ENCODE measurements at regions not wholly inside any gene's neighbourhood (a gene's known extent, or its start where the extent isn't known, plus 50 kb on each side); places are given as distances from the start of the nearest gene placed in this dataset.
"Not testable (repeated sequence)": the region's sequence is repeated elsewhere in the genome, so short reads cannot be mapped to it uniquely, and the experiment has no call there.

DNA sequence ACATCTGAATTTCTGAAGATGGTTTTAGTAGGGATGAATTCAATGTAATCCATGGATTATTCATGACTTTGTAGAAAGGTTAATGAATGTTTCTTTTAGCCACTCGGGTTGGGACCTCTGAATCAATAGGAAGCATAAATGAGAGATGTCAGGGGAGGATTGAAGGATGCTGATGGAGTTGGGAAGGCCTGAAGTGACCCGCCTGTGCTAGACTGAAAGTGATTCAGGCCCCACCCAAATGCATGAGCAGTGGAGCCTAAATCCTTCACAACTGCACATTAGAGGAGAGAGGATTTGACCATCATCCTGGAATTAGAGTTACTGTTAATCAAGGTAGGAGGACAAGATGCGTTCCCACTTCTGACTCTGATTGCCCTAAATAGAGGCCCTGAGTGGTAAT, 162.2 kb upstream of the PTPN20 start:
- not testable (repeated sequence) for DNase-seq (ENCODE audit: low read depth)

GRCh38 chr10:46749470-46749869, 161.8 kb upstream of the PTPN20 start:
- not testable (repeated sequence) for DNase-seq (ENCODE audit: low read depth)

DNA sequence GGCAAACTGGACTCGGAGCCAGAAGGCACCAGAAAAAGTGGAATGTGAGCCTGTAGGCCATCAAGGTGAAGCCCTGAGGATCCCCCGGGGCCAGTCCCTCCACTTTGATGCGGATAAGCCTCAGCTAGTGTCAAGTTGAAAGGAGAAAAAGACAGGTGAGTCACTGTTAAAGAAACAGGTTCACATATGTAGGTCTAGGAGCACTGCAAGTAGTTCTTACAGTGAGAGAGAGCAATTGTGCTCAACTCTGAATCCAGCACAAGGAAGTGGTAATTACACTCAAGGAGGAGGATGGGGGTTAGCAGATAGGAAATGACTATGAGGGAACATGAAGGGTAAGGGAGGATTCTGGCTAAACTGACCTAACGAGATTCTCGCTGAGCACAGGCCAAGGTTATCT, 157.5 kb upstream of the PTPN20 start:
- DNase-seq (ENCODE audit: low read depth), result not testable (repeated sequence)

DNA sequence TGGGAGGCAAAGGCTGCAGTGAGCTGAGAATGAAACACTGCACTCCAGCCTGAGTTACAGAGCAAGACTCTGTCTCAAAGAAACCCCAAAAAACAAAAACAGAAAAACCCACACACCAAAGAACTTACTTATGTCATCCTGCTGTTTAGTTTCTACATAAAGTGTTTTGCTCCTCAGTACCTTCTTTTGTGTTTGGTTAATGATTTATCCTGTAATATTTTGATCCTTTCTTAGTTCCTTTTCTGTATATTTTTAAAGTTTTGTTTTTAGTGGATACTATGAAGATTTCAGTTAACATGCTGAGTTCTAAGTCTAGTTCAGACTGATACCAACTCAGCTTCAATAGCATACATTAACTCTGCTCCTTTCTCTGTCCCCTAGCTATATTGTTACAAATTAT, 149.8 kb upstream of the PTPN20 start:
- DNase-seq (ENCODE audit: low read depth), result not testable (repeated sequence)

DNA sequence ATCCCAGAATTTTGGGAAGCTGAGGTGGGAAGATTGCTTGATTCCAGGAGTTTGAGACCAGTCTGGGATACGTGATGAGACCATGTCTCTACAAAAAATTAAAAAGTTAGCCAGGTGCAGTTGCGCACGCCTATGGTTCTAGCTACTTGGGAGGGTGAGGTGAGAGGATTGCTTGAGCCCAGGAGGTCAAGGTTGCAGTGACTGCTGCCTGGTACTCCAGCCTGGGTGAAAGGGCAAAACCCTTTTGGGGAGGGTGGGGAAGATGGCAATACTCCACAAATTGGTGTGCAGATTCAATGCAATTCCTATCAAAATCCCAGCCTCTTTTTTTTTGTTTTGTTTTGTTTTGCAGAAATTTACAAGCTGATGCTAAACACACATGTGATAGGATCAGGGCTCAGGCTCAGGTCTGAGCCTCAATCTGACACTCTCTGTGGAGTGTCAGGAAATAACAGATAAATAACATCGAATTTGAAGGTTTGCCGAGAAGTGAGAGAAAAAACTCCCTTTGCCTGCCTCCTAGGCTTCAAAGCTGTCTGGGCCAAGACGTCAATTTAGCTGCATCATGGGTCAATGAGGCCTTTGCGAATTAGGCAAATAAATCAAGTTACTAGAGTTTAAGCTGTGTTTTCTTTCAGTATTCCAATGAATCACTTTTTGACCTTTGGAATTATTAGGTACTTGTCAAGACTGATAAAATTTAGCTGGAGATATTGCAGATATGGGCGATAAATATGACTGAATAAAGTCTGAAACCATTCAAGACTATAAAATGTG, 142.5 kb upstream of the PTPN20 start:
- DNase-seq (ENCODE audit: low read depth), result not testable (repeated sequence)

DNA sequence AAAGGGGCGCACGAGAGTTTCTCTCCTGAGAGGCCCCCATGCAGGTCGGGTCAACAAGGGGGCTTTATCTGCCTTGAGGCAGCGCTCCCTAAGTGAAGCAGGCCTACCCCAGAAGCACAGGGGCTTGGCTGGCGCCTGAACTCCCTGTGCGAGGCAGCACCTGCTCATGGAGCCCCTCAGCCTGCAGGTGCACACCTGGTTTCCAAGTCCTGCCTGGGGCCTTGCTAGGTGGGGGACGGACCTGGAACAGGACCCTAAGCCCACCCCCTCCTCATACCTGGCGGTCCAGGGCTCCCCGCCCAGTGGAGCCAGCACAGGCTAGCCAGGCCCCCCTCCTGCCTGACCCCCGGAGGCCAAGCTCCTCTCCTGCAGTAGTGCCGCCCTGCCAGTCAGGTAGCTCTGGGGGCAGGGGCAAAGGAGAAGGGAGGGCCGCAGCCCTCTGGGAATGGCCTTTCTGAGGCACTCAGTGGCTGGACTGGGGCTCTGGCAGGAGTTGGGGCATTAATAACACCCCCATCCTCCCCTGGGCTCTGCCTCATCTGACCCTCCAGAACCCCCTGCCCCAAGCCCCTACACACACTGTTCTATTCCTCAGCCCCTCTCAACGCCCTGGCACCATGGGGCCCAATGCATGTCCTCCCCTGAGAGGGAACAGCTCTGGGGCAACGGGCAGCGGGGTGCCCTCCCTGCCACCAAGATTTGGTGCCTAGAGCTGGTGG, 137.9 kb upstream of the PTPN20 start:
- DNase-seq (ENCODE audit: low read depth), result not testable (repeated sequence)

DNA sequence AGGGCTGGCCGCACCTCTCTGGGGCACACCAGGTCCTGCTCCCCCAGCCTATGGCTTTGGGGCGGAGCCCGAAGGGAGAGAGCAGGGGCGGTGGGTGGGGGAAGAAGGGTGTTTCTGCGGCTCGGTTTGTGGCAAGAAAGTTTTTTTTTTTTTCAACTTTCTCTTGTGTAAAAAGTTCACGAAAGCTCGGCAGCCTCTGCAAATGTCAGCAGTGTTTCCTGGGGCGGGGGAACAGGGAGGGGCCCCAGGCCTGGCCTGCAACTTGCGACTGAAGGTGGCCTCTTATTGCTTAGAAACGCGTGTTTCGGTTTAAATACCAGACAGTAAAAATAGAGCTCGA, 137.4 kb upstream of the PTPN20 start:
- DNase-seq (ENCODE audit: low read depth), result not testable (repeated sequence)

- not testable (repeated sequence) for DNase-seq (ENCODE audit: low read depth)
These were observed 136.9 kb upstream of the PTPN20 start for GRCh38 chr10:46774366-46774765.

DNA sequence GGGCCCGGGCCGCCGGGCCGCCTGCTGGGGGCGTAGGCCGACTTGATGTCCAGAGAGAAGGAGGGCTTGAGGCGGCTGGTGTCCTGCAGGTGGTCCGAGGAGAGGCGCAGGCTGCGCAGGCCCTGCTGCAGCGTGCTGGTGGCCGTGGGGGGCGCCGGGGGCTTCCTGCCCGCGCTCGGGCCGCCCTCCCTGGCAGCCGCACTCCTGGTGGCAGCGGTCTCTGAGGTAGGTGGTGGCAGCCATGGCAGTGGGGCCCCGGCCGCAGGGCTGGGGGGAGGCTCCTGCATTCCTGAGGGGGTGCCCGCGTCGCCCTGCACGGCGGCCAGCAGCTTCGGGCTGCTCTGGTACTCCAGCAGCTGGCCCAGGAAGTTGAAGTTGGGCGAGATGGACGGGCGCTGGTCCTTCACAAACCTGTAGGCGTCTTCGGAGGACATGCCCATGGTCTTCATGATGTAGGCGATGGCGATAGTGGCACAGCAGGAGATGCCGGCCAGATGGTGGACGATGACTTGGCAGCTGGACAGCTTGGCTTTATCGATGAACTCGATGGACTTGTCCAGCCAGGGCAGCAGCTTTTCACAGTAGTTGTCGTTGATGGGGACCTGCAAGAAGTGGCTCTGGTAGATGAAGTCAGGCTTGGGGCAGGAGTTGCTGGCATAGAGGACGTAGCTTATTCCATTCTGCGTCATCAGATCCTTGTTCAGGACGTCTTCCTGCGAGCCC, 136.1 kb upstream of the PTPN20 start:
- not testable (repeated sequence) for DNase-seq (ENCODE audit: low read depth)

- DNase-seq (ENCODE audit: low read depth), result not testable (repeated sequence)
These were observed 135.6 kb upstream of the PTPN20 start for GRCh38 chr10:46775668-46776059.

GRCh38 chr10:46779571-46779970, 131.7 kb upstream of the PTPN20 start:
- DNase-seq (ENCODE audit: low read depth), result not testable (repeated sequence)

DNA sequence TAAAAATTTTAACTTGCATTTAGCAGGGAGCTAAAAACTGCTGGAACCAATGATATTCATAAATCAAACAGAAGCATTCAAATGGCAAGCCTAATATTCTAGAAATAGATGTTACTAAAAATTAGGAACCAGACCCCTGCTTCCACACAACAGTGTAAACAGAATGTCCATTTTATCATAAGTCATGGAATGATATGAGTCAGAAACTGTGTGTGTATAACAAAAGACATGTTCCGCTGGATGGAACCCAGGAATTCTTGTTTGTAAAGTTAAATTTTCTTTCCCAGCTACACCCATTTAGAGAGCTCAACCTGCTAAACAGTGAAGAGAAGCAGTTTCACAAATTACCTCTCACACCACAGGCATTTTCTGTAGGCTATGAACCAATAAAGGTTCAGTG, 131.1 kb upstream of the PTPN20 start:
- not testable (repeated sequence) for DNase-seq (ENCODE audit: low read depth)

GRCh38 chr10:46781001-46781400, 130.2 kb upstream of the PTPN20 start:
- DNase-seq (ENCODE audit: low read depth), result not testable (repeated sequence)

DNA sequence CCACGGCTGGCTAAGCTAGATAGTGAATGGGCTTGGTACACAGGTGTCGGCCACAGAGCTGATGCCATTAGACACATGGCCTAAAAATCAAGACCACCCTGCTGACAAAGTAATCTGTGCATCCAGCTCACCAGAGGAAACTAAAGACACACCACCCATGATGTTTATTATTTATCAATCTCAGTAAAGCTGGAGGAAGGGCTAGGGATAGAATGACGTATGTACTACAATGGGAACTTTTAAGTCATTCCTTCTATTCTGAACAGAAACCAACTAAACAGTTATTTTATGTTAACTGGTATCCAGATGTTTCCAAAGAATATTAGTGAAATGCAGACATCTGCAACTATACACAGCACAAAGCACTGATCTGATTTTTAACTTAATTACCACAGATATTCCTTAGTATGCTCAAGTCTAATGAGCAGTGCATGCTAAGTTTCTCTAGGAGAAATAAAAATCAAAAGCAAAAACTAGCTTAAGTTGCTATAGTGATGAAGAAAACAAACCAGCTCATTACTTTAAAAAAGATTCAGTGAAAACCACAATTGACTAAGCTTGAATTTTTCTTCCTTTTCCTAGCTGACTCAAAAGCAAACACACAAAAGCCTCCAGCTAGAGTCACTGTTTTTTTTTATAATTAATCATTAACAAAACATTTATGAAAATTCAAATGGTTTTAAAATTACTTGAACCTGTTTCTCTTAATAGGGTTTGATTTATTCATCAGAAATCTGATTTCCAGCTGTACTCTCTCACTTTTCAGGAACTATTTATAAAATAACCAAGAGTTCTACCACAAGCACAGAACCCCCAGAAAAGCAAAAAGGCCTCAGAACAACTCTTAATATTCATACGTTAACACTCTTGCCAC, 129.0 kb upstream of the PTPN20 start:
- DNase-seq (ENCODE audit: low read depth), result not testable (repeated sequence)

- not testable (repeated sequence) for DNase-seq (ENCODE audit: low read depth)
These were observed 126.6 kb upstream of the PTPN20 start for GRCh38 chr10:46784665-46785064.

DNA sequence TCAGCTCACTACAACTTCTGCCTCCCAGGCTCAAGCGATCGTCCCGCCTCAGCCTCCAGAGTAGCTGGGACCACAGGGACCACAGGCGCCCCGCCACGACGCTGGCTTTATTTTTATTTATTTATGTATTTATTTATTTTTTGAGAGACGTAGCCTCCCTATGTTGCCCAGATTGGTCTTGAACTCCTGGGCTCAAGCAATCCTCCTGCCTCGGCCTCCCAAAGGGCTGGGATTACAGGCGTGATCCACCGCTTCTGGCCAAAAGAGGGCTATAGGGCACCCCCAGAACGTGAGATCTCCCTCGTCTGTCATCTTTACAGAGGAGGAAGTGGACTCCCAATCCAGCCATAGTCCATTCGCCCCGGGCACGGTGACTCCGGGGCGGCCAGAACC, 125.1 kb upstream of the PTPN20 start:
- not testable (repeated sequence) for DNase-seq (ENCODE audit: low read depth)

DNA sequence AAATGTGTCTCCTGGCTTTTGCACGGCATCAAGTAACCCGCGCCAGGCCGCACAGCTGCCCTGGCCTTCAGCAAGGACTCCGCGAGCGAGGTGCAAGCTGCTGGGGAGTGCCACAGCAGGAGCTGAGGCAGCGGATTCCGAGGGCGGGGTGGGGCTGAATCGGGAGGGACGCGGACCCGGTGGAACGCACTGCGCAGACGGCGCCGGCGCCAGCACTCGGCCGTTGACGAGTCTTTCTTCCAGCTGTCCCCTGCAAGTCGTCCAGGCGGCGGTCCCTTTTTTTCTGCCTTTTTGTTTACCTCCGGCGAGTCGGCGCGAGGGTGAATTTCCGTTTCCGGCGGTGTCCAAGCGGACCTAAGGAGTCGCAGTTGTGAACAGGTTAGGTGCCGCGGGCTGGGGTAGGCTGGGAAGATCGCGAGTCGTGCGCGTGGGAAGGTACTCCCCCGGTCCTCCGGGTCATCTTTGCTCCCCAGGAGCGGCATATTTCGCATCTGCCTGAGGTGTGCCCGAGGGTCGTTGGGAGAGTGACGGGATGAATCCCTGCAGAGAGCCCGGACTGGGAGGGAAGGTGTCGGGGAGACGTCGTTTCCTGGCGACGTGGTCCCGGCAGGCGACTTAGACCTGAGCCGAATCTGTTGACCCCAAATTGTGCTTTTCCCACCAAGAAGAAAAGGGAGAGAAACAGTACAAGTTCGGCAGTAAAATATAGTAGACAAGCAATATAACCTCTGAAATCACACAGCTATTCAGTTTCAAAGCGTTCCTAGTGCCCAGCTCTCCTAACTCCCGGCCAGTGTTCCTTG, 124.5 kb upstream of the PTPN20 start:
- DNase-seq (ENCODE audit: low read depth), result peak; percentile 42

GRCh38 chr10:46787321-46787615, 124.0 kb upstream of the PTPN20 start:
- no peak for DNase-seq (ENCODE audit: low read depth)

GRCh38 chr10:46792657-46793357, 118.4 kb upstream of the PTPN20 start:
- DNase-seq (ENCODE audit: low read depth), result not testable (repeated sequence)

GRCh38 chr10:46796351-46796750, 114.9 kb upstream of the PTPN20 start:
- not testable (repeated sequence) for DNase-seq (ENCODE audit: low read depth)
